ENCODE measurements at regions not wholly inside any gene's neighbourhood (a gene's known extent, or its start where the extent isn't known, plus 50 kb on each side); places are given as distances from the start of the nearest gene placed in this dataset.

GRCh38 chr18:10114717-10115463 lies 201.1 kb downstream of the VAPA start:
- Histone ChIP-seq H3K9ac (ENCODE audit: low read depth in 2 of 2, low read length in 2 of 2) (no peak overlapping the region), H3K27ac (no peak overlapping the region), H3K9me3 (no peaks in the 10 kb centered on the region), H3K27me3 (no peaks in the 10 kb centered on the region), H3K4me1 (no peaks in the 10 kb centered on the region), H3K4me3 (no peak overlapping the region), H3K36me3 (no peaks in the 10 kb centered on the region)
- DNase-seq = no peak
- intact Hi-C loops (cut with DNase I) = no loop called here
- TF ChIP-seq CTCF (IDR thresholded peaks at IDR 0.05) = no peak

GRCh38 chr18:10116574-10116973 lies 202.8 kb downstream of the VAPA start:
- intact Hi-C loops (cut with DNase I) = no loop called here
- Histone ChIP-seq H3K36me3 (no peaks in the 10 kb centered on the region), H3K9ac (ENCODE audit: low read depth in 2 of 2, low read length in 2 of 2) (no peak overlapping the region), H3K4me1 (no peaks in the 10 kb centered on the region), H3K27me3 (no peaks in the 10 kb centered on the region), H3K9me3 (no peaks in the 10 kb centered on the region), H3K27ac (no peak overlapping the region), H3K4me3 (no peak overlapping the region)
- no peak for DNase-seq
- no peak for TF ChIP-seq CTCF (IDR thresholded peaks at IDR 0.05)

- intact Hi-C loops (cut with DNase I) = no loop called here
- H3K27ac ChIP-seq = no peak overlapping the region
- H3K4me3 ChIP-seq = no peak overlapping the region
- H3K27me3 ChIP-seq = no peaks in the 10 kb centered on the region
- H3K9ac ChIP-seq (ENCODE audit: low read depth in 2 of 2, low read length in 2 of 2) = no peak overlapping the region
- H3K9me3 ChIP-seq = no peaks in the 10 kb centered on the region
- H3K4me1 ChIP-seq = no peaks in the 10 kb centered on the region
- no peak for TF ChIP-seq CTCF (IDR thresholded peaks at IDR 0.05)
- no peak for DNase-seq
- H3K36me3 ChIP-seq = no peaks in the 10 kb centered on the region
These were observed 205.7 kb downstream of the VAPA start for GRCh38 chr18:10119528-10119927.

GRCh38 chr18:10119991-10120390 lies 206.2 kb downstream of the VAPA start:
- Histone ChIP-seq H3K4me3 (no peak overlapping the region), H3K4me1 (no peaks in the 10 kb centered on the region), H3K36me3 (no peaks in the 10 kb centered on the region), H3K9me3 (no peaks in the 10 kb centered on the region), H3K27me3 (no peaks in the 10 kb centered on the region), H3K9ac (ENCODE audit: low read depth in 2 of 2, low read length in 2 of 2) (no peak overlapping the region), H3K27ac (no peak overlapping the region)
- no peak for TF ChIP-seq CTCF (IDR thresholded peaks at IDR 0.05)
- intact Hi-C loops (cut with DNase I) = no loop called here
- DNase-seq = no peak

GRCh38 chr18:10120622-10121021 lies 206.8 kb downstream of the VAPA start:
- Histone ChIP-seq H3K9me3 (no peaks in the 10 kb centered on the region), H3K27ac (no peak overlapping the region), H3K4me1 (no peaks in the 10 kb centered on the region), H3K27me3 (no peaks in the 10 kb centered on the region), H3K36me3 (no peaks in the 10 kb centered on the region), H3K9ac (ENCODE audit: low read depth in 2 of 2, low read length in 2 of 2) (no peak overlapping the region), H3K4me3 (no peak overlapping the region)
- TF ChIP-seq CTCF (IDR thresholded peaks at IDR 0.05) = no peak
- DNase-seq = no peak
- intact Hi-C loops (cut with DNase I) = no loop called here

Measured in colonic mucosa (tissue), 4 donors.